ENCODE measurements at regions not wholly inside any gene's neighbourhood (a gene's known extent, or its start where the extent isn't known, plus 50 kb on each side); places are given as distances from the start of the nearest gene placed in this dataset.

- no peaks in the 10 kb centered on the region for H3K36me3 ChIP-seq (replicated peaks in 1 of 2; ENCODE audit: control insufficient read depth in 1 of 2, insufficient read depth in 2 of 2, low read length in 1 of 2)
- no peaks in the 10 kb centered on the region; the same call in 1 of the 2 replicates for H3K27me3 ChIP-seq (ENCODE audit: insufficient read depth)
- no peak for DNase-seq
- no peaks in the 10 kb centered on the region for H4K20me1 ChIP-seq (ENCODE audit: insufficient read depth)
- H3K9me3 ChIP-seq: no peaks in the 10 kb centered on the region
- H3K4me1 ChIP-seq (ENCODE audit: control insufficient read depth in 1 of 2, insufficient read depth in 2 of 2, low read depth in 1 of 2, low read length in 1 of 2): no peaks in the 10 kb centered on the region
- 33% methylated on average over 12 of the region's 12 CpGs for WGBS (ENCODE audit: low lambda C conversion rate)
- H3K4me3 ChIP-seq (ENCODE audit: low read depth in 2 of 2, low read length in 1 of 2): no peak overlapping the region
- no peak overlapping the region for H3K27ac ChIP-seq (ENCODE audit: low read depth in 2 of 2, low read length in 1 of 2)
- H2AFZ ChIP-seq (ENCODE audit: low read depth): no peak overlapping the region
- no peak overlapping the region for H3K9ac ChIP-seq
- no peaks in the 10 kb centered on the region for H3K79me2 ChIP-seq (ENCODE audit: insufficient read depth)
- no peaks in the 10 kb centered on the region for H3F3A ChIP-seq (replicated peaks; ENCODE audit: insufficient read depth)
- ChIA-PET POLR2A (no interaction called here), CTCF (no interaction called here)
- H3K4me2 ChIP-seq: no peak overlapping the region
- TF ChIP-seq NFIC (IDR thresholded peaks at IDR 0.05; ENCODE audit: borderline replicate concordance): no peak
- no peak for TF ChIP-seq ZBTB33 (IDR thresholded peaks at IDR 0.05; ENCODE audit: borderline replicate concordance, low read depth)
- TF ChIP-seq EZH2phosphoT487 (IDR thresholded peaks at IDR 0.05; ENCODE audit: borderline replicate concordance, low read depth): no peak
- no peak for TF ChIP-seq TCF12 (IDR thresholded peaks at IDR 0.05)
- no peak for TF ChIP-seq CHD2 (IDR thresholded peaks at IDR 0.05; ENCODE audit: low read length, partially characterized antibody)
- no peak for TF ChIP-seq RAD21 (IDR thresholded peaks at IDR 0.05; ENCODE audit: low read length)
- TF ChIP-seq YY1 (IDR thresholded peaks at IDR 0.05; ENCODE audit: low read depth): no peak
- no peak for TF ChIP-seq PBX3 (IDR thresholded peaks at IDR 0.05)
- no peak for TF ChIP-seq NRF1 (IDR thresholded peaks at IDR 0.05; ENCODE audit: low read depth, low read length)
- TF ChIP-seq EP300 (IDR thresholded peaks at IDR 0.05; ENCODE audit: borderline replicate concordance in 1 of 2, low read depth in 1 of 2, low read length in 1 of 2): no peak
- no peak for TF ChIP-seq TAF1 (IDR thresholded peaks at IDR 0.05; ENCODE audit: borderline replicate concordance, low read depth, low read length)
- TF ChIP-seq FOSL2 (IDR thresholded peaks at IDR 0.05; ENCODE audit: borderline replicate concordance, low read depth): no peak
- TF ChIP-seq MXI1 (IDR thresholded peaks at IDR 0.05; ENCODE audit: low read depth, low read length): no peak
- TF ChIP-seq RXRA (IDR thresholded peaks at IDR 0.05; ENCODE audit: borderline replicate concordance, low read depth): no peak
- TF ChIP-seq USF1 (IDR thresholded peaks at IDR 0.05; ENCODE audit: borderline replicate concordance, low read depth): no peak
- H3K9me2 ChIP-seq: no peaks in the 10 kb centered on the region
Observed at GRCh38 chr15:95464509-95464908, 866.0 kb upstream of the NR2F2 start.

- WGBS (ENCODE audit: low lambda C conversion rate): 23% methylated on average over 9 of the region's 12 CpGs
- Histone ChIP-seq H3K4me1 (ENCODE audit: control insufficient read depth in 1 of 2, insufficient read depth in 2 of 2, low read depth in 1 of 2, low read length in 1 of 2) (no peaks in the 10 kb centered on the region), H3K9me3 (no peaks in the 10 kb centered on the region), H2AFZ (ENCODE audit: low read depth) (no peak overlapping the region), H3K4me3 (ENCODE audit: low read depth in 2 of 2, low read length in 1 of 2) (no peak overlapping the region), H3K36me3 (replicated peaks in 1 of 2; ENCODE audit: control insufficient read depth in 1 of 2, insufficient read depth in 2 of 2, low read length in 1 of 2) (no peaks in the 10 kb centered on the region), H3K9ac (no peak overlapping the region), H3K4me2 (no peak overlapping the region), H4K20me1 (ENCODE audit: insufficient read depth) (no peaks in the 10 kb centered on the region), H3K27ac (ENCODE audit: low read depth in 2 of 2, low read length in 1 of 2) (no peak overlapping the region), H3K27me3 (ENCODE audit: insufficient read depth) (no peaks in the 10 kb centered on the region; the same call in 1 of the 2 replicates), H3F3A (replicated peaks; ENCODE audit: insufficient read depth) (no peaks in the 10 kb centered on the region), H3K9me2 (no peaks in the 10 kb centered on the region), H3K79me2 (ENCODE audit: insufficient read depth) (no peaks in the 10 kb centered on the region)
- DNase-seq: no peak
- ChIA-PET CTCF (no interaction called here), POLR2A (no interaction called here)
- TF ChIP-seq USF1 (IDR thresholded peaks at IDR 0.05; ENCODE audit: borderline replicate concordance, low read depth) (no peak), RAD21 (IDR thresholded peaks at IDR 0.05; ENCODE audit: low read length) (no peak), TAF1 (IDR thresholded peaks at IDR 0.05; ENCODE audit: borderline replicate concordance, low read depth, low read length) (no peak), RXRA (IDR thresholded peaks at IDR 0.05; ENCODE audit: borderline replicate concordance, low read depth) (no peak), EZH2phosphoT487 (IDR thresholded peaks at IDR 0.05; ENCODE audit: borderline replicate concordance, low read depth) (no peak), GABPA (IDR thresholded peaks at IDR 0.05; ENCODE audit: low read depth) (no peak), REST (IDR thresholded peaks at IDR 0.05; ENCODE audit: low read depth, low read length) (no peak)
Observed at GRCh38 chr15:95468820-95469219, 861.7 kb upstream of the NR2F2 start.
